ENCODE measurements at regions not wholly inside any gene's neighbourhood (a gene's known extent, or its start where the extent isn't known, plus 50 kb on each side); places are given as distances from the start of the nearest gene placed in this dataset. TPM values are rescaled to one million over a fixed set of nuclear protein-coding genes. Genes with fewer than 3 reads are reported as not detected.

Small RNA genes in the stretch of these regions (small RNA-seq; reads per million reads assigned to genes)
- gene PPIAP63 (ENCODE audit: insufficient read depth) (not detected), gene RF00592 (ENCODE audit: insufficient read depth) (not detected)

Measured in H1 (cell line).